ENCODE measurements at regions not wholly inside any gene's neighbourhood (a gene's known extent, or its start where the extent isn't known, plus 50 kb on each side); places are given as distances from the start of the nearest gene placed in this dataset.

GRCh38 chr3:157718800-157719199 lies 215.6 kb upstream of the VEPH1 start:
- DNase-seq (ENCODE audit: low read depth): no peak

- no peak for DNase-seq (ENCODE audit: low read depth)
Measured at GRCh38 chr3:157713101-157713500, 209.9 kb upstream of the VEPH1 start.

GRCh38 chr3:157705258-157705657 lies 202.0 kb upstream of the VEPH1 start:
- DNase-seq (ENCODE audit: low read depth): no peak

GRCh38 chr3:157700405-157700804 lies 197.2 kb upstream of the VEPH1 start:
- DNase-seq (ENCODE audit: low read depth): no peak

GRCh38 chr3:157695586-157695985 lies 192.4 kb upstream of the VEPH1 start:
- no peak for DNase-seq (ENCODE audit: low read depth)

GRCh38 chr3:157695103-157695502 lies 191.9 kb upstream of the VEPH1 start:
- no peak for DNase-seq (ENCODE audit: low read depth)

GRCh38 chr3:157693762-157694161 lies 190.5 kb upstream of the VEPH1 start:
- no peak for DNase-seq (ENCODE audit: low read depth)

- no peak for DNase-seq (ENCODE audit: low read depth)
Measured at GRCh38 chr3:157692468-157692867, 189.3 kb upstream of the VEPH1 start.

- DNase-seq (ENCODE audit: low read depth): no peak
Measured at GRCh38 chr3:157683668-157684067, 180.5 kb upstream of the VEPH1 start.

- DNase-seq (ENCODE audit: low read depth): no peak
Measured at GRCh38 chr3:157672061-157672460, 168.8 kb upstream of the VEPH1 start.

- no peak for DNase-seq (ENCODE audit: low read depth)
Measured at GRCh38 chr3:157671656-157672055, 168.4 kb upstream of the VEPH1 start.

- no peak for DNase-seq (ENCODE audit: low read depth)
Measured at GRCh38 chr3:157669416-157669815, 166.2 kb upstream of the VEPH1 start.

GRCh38 chr3:157667493-157667892 lies 164.3 kb upstream of the VEPH1 start:
- no peak for DNase-seq (ENCODE audit: low read depth)

GRCh38 chr3:157662171-157662570 lies 159.0 kb upstream of the VEPH1 start:
- DNase-seq (ENCODE audit: low read depth): no peak

GRCh38 chr3:157660847-157661246 lies 157.6 kb upstream of the VEPH1 start:
- DNase-seq (ENCODE audit: low read depth): no peak

GRCh38 chr3:157652366-157652765 lies 149.2 kb upstream of the VEPH1 start:
- no peak for DNase-seq (ENCODE audit: low read depth)

GRCh38 chr3:157650699-157651098 lies 147.5 kb upstream of the VEPH1 start:
- no peak for DNase-seq (ENCODE audit: low read depth)

- DNase-seq (ENCODE audit: low read depth): no peak
Measured at GRCh38 chr3:157650172-157650571, 147.0 kb upstream of the VEPH1 start.

GRCh38 chr3:157649511-157649910 lies 146.3 kb upstream of the VEPH1 start:
- no peak for DNase-seq (ENCODE audit: low read depth)

GRCh38 chr3:157647820-157648219 lies 144.6 kb upstream of the VEPH1 start:
- no peak for DNase-seq (ENCODE audit: low read depth)

- no peak for DNase-seq (ENCODE audit: low read depth)
Measured at GRCh38 chr3:157639756-157640426, 136.7 kb upstream of the VEPH1 start.

GRCh38 chr3:157637866-157638265 lies 134.7 kb upstream of the VEPH1 start:
- no peak for DNase-seq (ENCODE audit: low read depth)

GRCh38 chr3:157633241-157633640 lies 130.0 kb upstream of the VEPH1 start:
- no peak for DNase-seq (ENCODE audit: low read depth)

GRCh38 chr3:157632075-157632474 lies 128.9 kb upstream of the VEPH1 start:
- no peak for DNase-seq (ENCODE audit: low read depth)

- no peak for DNase-seq (ENCODE audit: low read depth)
Measured at GRCh38 chr3:157631478-157631877, 128.3 kb upstream of the VEPH1 start.

Data from stimulated activated CD8-positive, alpha-beta memory T cell treated with anti-CD3 and anti-CD28 coated beads, Interleukin-4, amount 100 ng/mL, for 24 hours (primary cell).